ENCODE measurements at regions not wholly inside any gene's neighbourhood (a gene's known extent, or its start where the extent isn't known, plus 50 kb on each side); places are given as distances from the start of the nearest gene placed in this dataset.
"Not testable (repeated sequence)": the region's sequence is repeated elsewhere in the genome, so short reads cannot be mapped to it uniquely, and the experiment has no call there.

DNA sequence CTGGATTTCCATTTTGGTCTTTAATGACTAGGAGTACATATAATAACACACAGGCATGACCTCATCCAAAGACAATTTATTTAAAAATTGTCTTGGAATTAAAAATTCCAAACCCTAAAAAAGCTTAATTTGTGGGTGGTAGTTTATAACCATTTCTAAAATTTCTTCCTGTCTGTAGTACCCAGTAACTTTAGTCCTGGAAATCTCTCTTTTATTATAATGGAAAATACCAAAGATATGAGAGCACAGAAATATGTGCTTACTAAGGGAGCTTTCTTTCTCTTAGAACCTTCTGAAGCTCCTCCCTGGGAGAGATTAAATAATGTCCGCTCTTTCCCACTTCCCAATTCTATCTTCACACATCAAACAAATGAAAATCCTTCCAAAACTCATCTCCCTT, 70.5 kb upstream of the PRL start:
- H3K4me3 ChIP-seq (ENCODE audit: low read depth in 1 of 3, low read length in 3 of 3), result no peak overlapping the region

GRCh38 chr6:22368794-22369193, 72.0 kb upstream of the PRL start:
- DNase-seq (ENCODE audit: low spot score), result no peak

More for the DNA sequence above, 70.5 kb upstream of the PRL start:
- no peak for DNase-seq (ENCODE audit: low spot score)
- Histone ChIP-seq H3K36me3 (ENCODE audit: control insufficient read depth in 4 of 4, insufficient read depth in 3 of 4, low read depth in 1 of 4, low read length in 3 of 4) (no peaks in the 10 kb centered on the region), H3K9me3 (ENCODE audit: control insufficient read depth in 4 of 4, low read length in 3 of 4) (peaks cover 0 to under 1% (median 0%) of the 10 kb centered on the region in 4 donors), H3K9ac (ENCODE audit: low read depth in 1 of 2, low read length in 2 of 2) (no peak overlapping the region), H3K27ac (ENCODE audit: low read depth in 1 of 2, low read length in 2 of 2) (no peak overlapping the region), H3K4me1 (ENCODE audit: control insufficient read depth in 4 of 4, insufficient read depth in 4 of 4, low read length in 3 of 4) (peaks cover 0 to 5% (median 0%) of the 10 kb centered on the region in 4 donors), H3K27me3 (ENCODE audit: control insufficient read depth in 4 of 4, insufficient read depth in 4 of 4, low read length in 3 of 4) (no peaks in the 10 kb centered on the region)
- TF ChIP-seq EGR1 (IDR thresholded peaks at IDR 0.05; ENCODE audit: low read depth in 2 of 2) (no peak), GABPA (IDR thresholded peaks at IDR 0.05 in 1 of 2, conservative IDR thresholded peaks at IDR 0.05 in 1 of 2) (no peak), FOXA2 (IDR thresholded peaks at IDR 0.05) (no peak), SP1 (IDR thresholded peaks at IDR 0.05) (no peak), HNF4G (IDR thresholded peaks at IDR 0.05) (no peak), RAD21 (IDR thresholded peaks at IDR 0.05) (no peak), JUND (IDR thresholded peaks at IDR 0.05) (no peak), TAF1 (conservative IDR thresholded peaks at IDR 0.05) (no peak), YY1 (IDR thresholded peaks at IDR 0.05) (no peak), ATF3 (IDR thresholded peaks at IDR 0.05) (no peak), ZBTB33 (IDR thresholded peaks at IDR 0.05) (no peak)
- WGBS, result 87% methylated on average over 1 of the region's 1 CpG

GRCh38 chr6:22372922-22373321, 76.1 kb upstream of the PRL start:
- Histone ChIP-seq H3K36me3 (ENCODE audit: control insufficient read depth in 4 of 4, insufficient read depth in 3 of 4, low read depth in 1 of 4, low read length in 3 of 4) (no peaks in the 10 kb centered on the region), H3K27ac (ENCODE audit: low read depth in 1 of 2, low read length in 2 of 2) (no peak overlapping the region), H3K9me3 (ENCODE audit: control insufficient read depth in 4 of 4, low read length in 3 of 4) (peaks cover 0 to 1% (median 0%) of the 10 kb centered on the region in 4 donors), H3K27me3 (ENCODE audit: control insufficient read depth in 4 of 4, insufficient read depth in 4 of 4, low read length in 3 of 4) (no peaks in the 10 kb centered on the region), H3K4me1 (ENCODE audit: control insufficient read depth in 4 of 4, insufficient read depth in 4 of 4, low read length in 3 of 4) (no peaks in the 10 kb centered on the region), H3K4me3 (ENCODE audit: low read depth in 1 of 3, low read length in 3 of 3) (no peak overlapping the region), H3K9ac (ENCODE audit: low read depth in 1 of 2, low read length in 2 of 2) (no peak overlapping the region)
- DNase-seq (ENCODE audit: low spot score), result no peak
- WGBS, result 79% methylated on average over 2 of the region's 2 CpGs
- TF ChIP-seq MAX (IDR thresholded peaks at IDR 0.05) (no peak), RAD21 (IDR thresholded peaks at IDR 0.05) (no peak), GABPA (IDR thresholded peaks at IDR 0.05 in 1 of 2, conservative IDR thresholded peaks at IDR 0.05 in 1 of 2) (no peak), JUND (IDR thresholded peaks at IDR 0.05) (no peak), SP1 (IDR thresholded peaks at IDR 0.05) (no peak), EGR1 (IDR thresholded peaks at IDR 0.05; ENCODE audit: low read depth in 2 of 2) (no peak), ATF3 (IDR thresholded peaks at IDR 0.05) (no peak), TAF1 (conservative IDR thresholded peaks at IDR 0.05) (no peak)

More at GRCh38 chr6:22368794-22369193, 72.0 kb upstream of the PRL start:
- H3K4me3 ChIP-seq (ENCODE audit: low read depth in 1 of 3, low read length in 3 of 3), result no peak overlapping the region
- H3K4me1 ChIP-seq (ENCODE audit: control insufficient read depth in 4 of 4, insufficient read depth in 4 of 4, low read length in 3 of 4), result peaks cover 0 to 5% (median 0%) of the 10 kb centered on the region in 4 donors
- TF ChIP-seq RXRA (IDR thresholded peaks at IDR 0.05), result no peak
- H3K27ac ChIP-seq (ENCODE audit: low read depth in 1 of 2, low read length in 2 of 2), result no peak overlapping the region
- no peaks in the 10 kb centered on the region for H3K27me3 ChIP-seq (ENCODE audit: control insufficient read depth in 4 of 4, insufficient read depth in 4 of 4, low read length in 3 of 4)
- no peak overlapping the region for H3K9ac ChIP-seq (ENCODE audit: low read depth in 1 of 2, low read length in 2 of 2)
- 76% methylated on average over 1 of the region's 1 CpG for WGBS
- H3K36me3 ChIP-seq (ENCODE audit: control insufficient read depth in 4 of 4, insufficient read depth in 3 of 4, low read depth in 1 of 4, low read length in 3 of 4), result no peaks in the 10 kb centered on the region
- peaks cover 0 to 1% (median 0%) of the 10 kb centered on the region in 4 donors for H3K9me3 ChIP-seq (ENCODE audit: control insufficient read depth in 4 of 4, low read length in 3 of 4)

GRCh38 chr6:22374950-22375349, 78.1 kb upstream of the PRL start:
- not testable (repeated sequence) for H3K9me3 ChIP-seq (ENCODE audit: control insufficient read depth in 4 of 4, low read length in 3 of 4); H3K27me3 ChIP-seq (ENCODE audit: control insufficient read depth in 4 of 4, insufficient read depth in 4 of 4, low read length in 3 of 4); H3K9ac ChIP-seq (ENCODE audit: low read depth in 1 of 2, low read length in 2 of 2); H3K27ac ChIP-seq (ENCODE audit: low read depth in 1 of 2, low read length in 2 of 2); H3K36me3 ChIP-seq (ENCODE audit: control insufficient read depth in 4 of 4, insufficient read depth in 3 of 4, low read depth in 1 of 4, low read length in 3 of 4); H3K4me1 ChIP-seq (ENCODE audit: control insufficient read depth in 4 of 4, insufficient read depth in 4 of 4, low read length in 3 of 4); DNase-seq (ENCODE audit: low spot score); H3K4me3 ChIP-seq (ENCODE audit: low read depth in 1 of 3, low read length in 3 of 3)
- WGBS, result 91% methylated on average over 2 of the region's 2 CpGs

DNA sequence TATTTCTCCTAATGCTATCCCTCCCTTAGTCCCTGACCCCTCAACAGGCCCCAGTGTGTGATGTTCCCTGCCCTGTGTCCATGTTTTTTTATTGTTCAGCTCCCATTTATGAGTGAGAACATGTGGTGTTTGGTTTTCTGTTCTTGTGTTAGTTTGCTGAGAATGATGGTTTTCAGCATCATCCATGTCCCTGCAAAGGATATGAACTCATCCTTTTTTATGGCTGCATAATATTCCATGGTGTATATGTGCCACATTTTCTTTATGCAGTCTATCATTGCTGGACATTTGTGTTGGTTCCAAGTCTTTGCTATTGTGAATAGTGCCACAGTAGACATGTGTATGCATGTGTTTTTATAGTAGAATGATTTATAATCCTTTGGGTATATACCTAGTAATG, 79.5 kb upstream of the PRL start:
- H3K36me3 ChIP-seq (ENCODE audit: control insufficient read depth in 4 of 4, insufficient read depth in 3 of 4, low read depth in 1 of 4, low read length in 3 of 4); H3K4me1 ChIP-seq (ENCODE audit: control insufficient read depth in 4 of 4, insufficient read depth in 4 of 4, low read length in 3 of 4); H3K9ac ChIP-seq (ENCODE audit: low read depth in 1 of 2, low read length in 2 of 2); DNase-seq (ENCODE audit: low spot score); H3K9me3 ChIP-seq (ENCODE audit: control insufficient read depth in 4 of 4, low read length in 3 of 4); H3K27ac ChIP-seq (ENCODE audit: low read depth in 1 of 2, low read length in 2 of 2); H3K27me3 ChIP-seq (ENCODE audit: control insufficient read depth in 4 of 4, insufficient read depth in 4 of 4, low read length in 3 of 4); H3K4me3 ChIP-seq (ENCODE audit: low read depth in 1 of 3, low read length in 3 of 3): not testable (repeated sequence)

DNA sequence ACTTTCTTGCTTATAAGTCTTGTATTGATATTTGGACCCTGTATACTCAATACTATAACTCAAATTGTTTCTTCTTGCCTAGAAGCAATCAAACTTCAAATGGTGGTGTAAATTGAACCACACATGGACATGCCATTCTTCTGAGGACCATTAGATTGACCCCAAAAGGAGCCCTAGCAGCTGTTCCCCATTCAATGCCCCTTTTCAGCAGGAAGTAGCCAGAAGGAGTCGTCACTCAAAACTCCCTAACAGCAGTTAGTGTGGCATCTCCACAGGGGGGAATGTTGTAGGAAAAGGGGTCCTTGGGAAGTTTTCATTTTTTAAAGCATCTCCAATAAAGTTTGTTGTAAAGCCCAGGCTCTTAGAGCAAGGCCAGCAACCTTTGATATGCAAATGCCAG, 81.7 kb upstream of the PRL start:
- WGBS, result 93% methylated on average over 1 of the region's 1 CpG

More for the DNA sequence above, 81.7 kb upstream of the PRL start:
- H3K9me3 ChIP-seq (ENCODE audit: control insufficient read depth in 4 of 4, low read length in 3 of 4); H3K4me1 ChIP-seq (ENCODE audit: control insufficient read depth in 4 of 4, insufficient read depth in 4 of 4, low read length in 3 of 4); H3K4me3 ChIP-seq (ENCODE audit: low read depth in 1 of 3, low read length in 3 of 3); H3K27ac ChIP-seq (ENCODE audit: low read depth in 1 of 2, low read length in 2 of 2); H3K36me3 ChIP-seq (ENCODE audit: control insufficient read depth in 4 of 4, insufficient read depth in 3 of 4, low read depth in 1 of 4, low read length in 3 of 4); H3K27me3 ChIP-seq (ENCODE audit: control insufficient read depth in 4 of 4, insufficient read depth in 4 of 4, low read length in 3 of 4); H3K9ac ChIP-seq (ENCODE audit: low read depth in 1 of 2, low read length in 2 of 2); DNase-seq (ENCODE audit: low spot score): not testable (repeated sequence)
